ENCODE measurements at regions not wholly inside any gene's neighbourhood (a gene's known extent, or its start where the extent isn't known, plus 50 kb on each side); places are given as distances from the start of the nearest gene placed in this dataset.

DNA sequence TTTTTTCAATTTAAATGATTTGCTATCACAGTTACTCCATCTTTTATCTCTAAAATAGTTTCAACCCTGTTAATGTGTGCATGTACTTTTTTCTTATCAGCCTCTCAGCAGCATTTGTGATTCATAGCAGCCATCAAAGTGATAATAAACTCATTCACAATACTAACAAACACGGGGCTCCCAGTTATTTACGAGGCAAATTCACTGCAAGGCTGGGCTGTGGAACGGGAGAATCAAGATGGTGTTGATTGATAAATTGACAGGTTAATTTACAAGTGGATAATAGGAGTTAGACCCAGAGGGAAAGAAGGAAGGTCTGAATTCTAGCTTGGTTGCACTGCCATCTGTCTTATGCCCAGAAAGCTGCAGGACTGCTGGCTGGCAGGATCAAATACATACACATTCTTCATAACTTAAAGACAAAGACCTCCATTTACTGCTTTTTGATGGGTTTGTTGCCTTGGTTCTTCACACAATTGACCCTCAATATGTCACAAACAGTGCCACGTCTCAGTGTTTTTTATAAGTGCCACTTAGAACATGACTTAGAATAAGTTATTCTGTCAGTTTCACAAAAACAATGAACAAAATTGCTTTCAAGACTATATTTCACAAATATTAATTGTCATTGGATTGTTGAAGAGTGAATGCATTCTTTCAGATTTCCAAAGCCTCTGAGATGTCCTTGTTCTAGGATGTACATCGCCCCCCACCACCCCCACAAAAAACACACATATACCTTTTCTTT is 562.8 kb downstream of the NR2F2 start:
- TF ChIP-seq, protein P1, sequence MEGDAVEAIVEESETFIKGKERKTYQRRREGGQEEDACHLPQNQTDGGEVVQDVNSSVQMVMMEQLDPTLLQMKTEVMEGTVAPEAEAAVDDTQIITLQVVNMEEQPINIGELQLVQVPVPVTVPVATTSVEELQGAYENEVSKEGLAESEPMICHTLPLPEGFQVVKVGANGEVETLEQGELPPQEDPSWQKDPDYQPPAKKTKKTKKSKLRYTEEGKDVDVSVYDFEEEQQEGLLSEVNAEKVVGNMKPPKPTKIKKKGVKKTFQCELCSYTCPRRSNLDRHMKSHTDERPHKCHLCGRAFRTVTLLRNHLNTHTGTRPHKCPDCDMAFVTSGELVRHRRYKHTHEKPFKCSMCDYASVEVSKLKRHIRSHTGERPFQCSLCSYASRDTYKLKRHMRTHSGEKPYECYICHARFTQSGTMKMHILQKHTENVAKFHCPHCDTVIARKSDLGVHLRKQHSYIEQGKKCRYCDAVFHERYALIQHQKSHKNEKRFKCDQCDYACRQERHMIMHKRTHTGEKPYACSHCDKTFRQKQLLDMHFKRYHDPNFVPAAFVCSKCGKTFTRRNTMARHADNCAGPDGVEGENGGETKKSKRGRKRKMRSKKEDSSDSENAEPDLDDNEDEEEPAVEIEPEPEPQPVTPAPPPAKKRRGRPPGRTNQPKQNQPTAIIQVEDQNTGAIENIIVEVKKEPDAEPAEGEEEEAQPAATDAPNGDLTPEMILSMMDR (optimal IDR thresholded peaks at IDR 0.05 in 1 of 3, IDR thresholded peaks at IDR 0.05 in 1 of 3, conservative IDR thresholded peaks at IDR 0.05 in 1 of 3; ENCODE audit: extremely low read depth in 1 of 3, insufficient read depth in 2 of 3, low read length in 3 of 3), result peak; percentile 57 to 85 (median 80)
- TF ChIP-seq EZH2 (IDR thresholded peaks at IDR 0.05; ENCODE audit: low read length), result no peak
